SH-SY5Y (cell line): ENCODE measurements at regions not wholly inside any gene's neighbourhood (a gene's known extent, or its start where the extent isn't known, plus 50 kb on each side); places are given as distances from the start of the nearest gene placed in this dataset.

Experiments
- GATA2 ChIP-seq: IDR thresholded peaks from 2 replicates; pipeline ENCODE4 v1.6.1; 2011; ENCODE audit warnings: mild to moderate bottlenecking, low read depth, low read length
- GATA3 ChIP-seq: IDR thresholded peaks from 2 replicates; pipeline ENCODE4 v1.6.1; 2011; ENCODE audit warnings: low read depth, mild to moderate bottlenecking, low read length, moderate library complexity

DNA sequence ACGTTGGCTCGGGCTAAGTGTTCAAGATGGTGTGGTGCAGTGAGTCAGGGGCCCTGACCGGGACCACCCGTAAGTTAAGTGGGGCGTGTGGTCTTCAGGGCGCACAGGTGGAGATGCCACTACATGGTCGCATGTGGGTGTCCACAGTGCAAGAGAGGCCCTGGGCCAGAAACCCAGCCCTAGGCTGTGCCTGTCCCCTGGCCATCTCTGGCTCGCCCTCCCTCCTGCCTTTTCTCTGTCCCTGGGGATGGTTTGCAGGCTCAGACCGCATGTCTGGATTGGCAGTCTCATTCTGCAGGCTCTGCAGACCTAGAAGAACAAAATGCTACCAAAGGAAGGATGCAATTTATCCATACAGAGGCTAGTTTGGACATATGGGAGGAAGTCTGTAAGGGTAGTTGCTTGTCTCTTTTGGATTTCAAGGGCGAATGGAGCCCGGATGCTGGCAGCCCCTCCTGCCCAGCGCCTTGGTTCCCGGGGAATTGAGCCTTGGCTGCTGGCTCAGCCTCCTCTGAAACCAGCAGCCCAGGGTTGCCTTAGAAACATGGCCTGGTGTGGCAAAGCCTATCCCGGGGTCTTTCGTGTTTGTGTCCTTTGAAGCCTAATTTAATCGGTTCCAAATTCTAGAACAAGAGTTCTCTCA lies 417.5 kb upstream of the HS6ST1 start:
- TF ChIP-seq GATA2: no peak
- no peak for TF ChIP-seq GATA3
